Activated naive CD8-positive, alpha-beta T cell treated with anti-CD3 and anti-CD28 coated beads, Interleukin-2, amount 10 ng/mL, durations not matched to agents 7 days and 5 days (primary cell): ENCODE measurements at regions not wholly inside any gene's neighbourhood (a gene's known extent, or its start where the extent isn't known, plus 50 kb on each side); places are given as distances from the start of the nearest gene placed in this dataset.

Source experiments
- ATAC-seq: fragments of 150-1000 bp; cut with Tn5 transposase; one replicate; pipeline ENCODE4 v1.10.0; 2021; ENCODE audit warnings: low read depth, moderate library complexity
- POLR2A ChIA-PET: fragments of 350-600 bp; sonication (Branson Sonifier 250); formaldehyde crosslinking; loops from one replicate; lab custom pipeline; 2021; ENCODE audit warnings: antibody characterized with exemption; lab: Charles Lee
- DNase-seq: peaks from one replicate; pipeline ENCODE4 v3.0.0; 2021
- H3K27ac Mint-ChIP-seq: one replicate; pipeline ENCODE4 v1.8.0; 2022; ENCODE audit warnings: mild to moderate bottlenecking, mixed read lengths
- H3K27me3 Mint-ChIP-seq: one replicate; pipeline ENCODE4 v1.8.0; 2022; ENCODE audit warnings: mild to moderate bottlenecking, moderate library complexity, mixed read lengths
- H3K36me3 Mint-ChIP-seq: one replicate; pipeline ENCODE4 v1.8.0; 2021; ENCODE audit warnings: mild to moderate bottlenecking, mixed read lengths
- H3K4me1 Mint-ChIP-seq: one replicate; pipeline ENCODE4 v1.8.0; 2021; ENCODE audit warnings: mixed read lengths
- H3K4me3 Mint-ChIP-seq: one replicate; pipeline ENCODE4 v1.8.0; 2022; ENCODE audit warnings: mild to moderate bottlenecking, moderate library complexity, mixed read lengths
- H3K9me3 Mint-ChIP-seq: one replicate; pipeline ENCODE4 v1.8.0; 2021; ENCODE audit warnings: mixed read lengths

DNA sequence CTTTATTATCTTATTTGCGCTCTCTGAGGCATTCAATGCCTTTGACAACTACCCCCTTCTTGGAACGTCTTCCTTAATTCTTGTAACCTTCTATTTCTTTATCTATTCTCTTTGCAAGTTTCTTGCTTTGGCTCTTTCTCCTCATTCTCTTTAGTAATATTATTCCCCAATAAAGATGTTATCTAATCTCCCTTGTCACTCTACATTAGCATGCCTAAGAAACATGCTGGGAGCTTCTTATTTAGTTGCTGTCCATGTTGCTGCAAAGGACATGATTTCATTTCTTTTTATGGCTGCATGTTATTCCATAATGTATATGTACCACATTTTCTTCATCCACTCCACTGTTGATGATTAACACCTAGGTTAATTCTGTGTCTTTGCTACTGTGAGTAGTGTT, 113.7 kb downstream of the RDH14 start:
- H3K36me3 Mint-ChIP-seq = no peaks in the 10 kb centered on the region
- no peaks in the 10 kb centered on the region for H3K4me1 Mint-ChIP-seq
- POLR2A ChIA-PET = no interaction called here
- no peak for ATAC-seq
- H3K27ac Mint-ChIP-seq = no peak overlapping the region
- H3K4me3 Mint-ChIP-seq = no peak overlapping the region
- no peaks in the 10 kb centered on the region for H3K9me3 Mint-ChIP-seq
- H3K27me3 Mint-ChIP-seq = peaks cover 16% of the 10 kb centered on the region
- no peak for DNase-seq

GRCh38 chr2:18445433-18446320, 114.8 kb downstream of the RDH14 start:
- Mint-ChIP-seq H3K27me3 (peaks cover 19% of the 10 kb centered on the region), H3K9me3 (no peaks in the 10 kb centered on the region), H3K27ac (no peak overlapping the region), H3K4me3 (no peak overlapping the region), H3K4me1 (no peaks in the 10 kb centered on the region), H3K36me3 (no peaks in the 10 kb centered on the region)
- DNase-seq (no peak), ATAC-seq (no peak)
- POLR2A ChIA-PET = no interaction called here

- Mint-ChIP-seq H3K27me3 (peaks cover 19% of the 10 kb centered on the region), H3K36me3 (no peaks in the 10 kb centered on the region), H3K27ac (no peak overlapping the region), H3K4me3 (no peak overlapping the region), H3K9me3 (no peaks in the 10 kb centered on the region), H3K4me1 (no peaks in the 10 kb centered on the region)
- ATAC-seq = no peak
- POLR2A ChIA-PET = no interaction called here
- DNase-seq = no peak
These were observed 115.6 kb downstream of the RDH14 start for GRCh38 chr2:18444806-18445205.

DNA sequence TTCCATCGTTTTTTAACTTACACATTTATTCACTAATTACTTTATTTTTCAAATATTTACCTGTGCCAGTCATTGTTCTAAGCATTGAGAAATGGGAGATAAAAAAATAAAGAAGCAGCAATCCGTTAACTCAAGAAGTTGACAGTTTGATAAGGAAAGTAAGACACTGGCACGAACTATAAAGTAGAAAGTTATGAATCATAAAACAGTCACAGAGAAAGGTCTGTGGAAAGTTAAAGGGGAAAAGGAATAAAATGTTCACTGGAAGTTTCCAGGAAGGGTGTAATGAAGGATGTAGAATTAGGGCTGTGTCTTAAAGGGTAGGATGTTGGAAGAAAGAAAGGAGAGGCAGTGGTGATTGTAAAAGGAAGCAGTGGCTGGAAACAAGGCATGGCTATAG, 118.9 kb downstream of the RDH14 start:
- H3K4me1 Mint-ChIP-seq = no peaks in the 10 kb centered on the region
- no peaks in the 10 kb centered on the region for H3K9me3 Mint-ChIP-seq

DNA sequence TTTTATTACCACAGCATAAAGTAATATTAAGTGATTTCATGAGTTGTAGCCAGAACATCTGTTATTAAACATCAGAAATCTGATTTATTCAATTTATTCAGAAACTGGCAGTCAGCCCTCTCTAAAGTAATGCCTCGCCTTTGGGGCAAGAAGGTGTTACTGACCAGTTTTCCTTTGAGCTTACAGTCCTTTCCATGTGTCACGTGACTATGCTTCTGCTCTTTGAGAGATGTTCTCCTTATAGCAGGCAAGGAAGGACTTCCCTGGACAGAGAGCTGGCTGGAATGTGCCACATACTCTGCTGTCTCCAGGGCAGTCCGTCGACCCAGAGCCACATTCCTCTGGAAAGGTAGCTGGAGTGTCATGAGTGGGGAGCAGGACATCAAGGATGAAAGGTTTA, 119.7 kb downstream of the RDH14 start:
- H3K9me3 Mint-ChIP-seq = no peaks in the 10 kb centered on the region
- H3K27me3 Mint-ChIP-seq = peaks cover 23% of the 10 kb centered on the region
- POLR2A ChIA-PET = no interaction called here
- no peak overlapping the region for H3K4me3 Mint-ChIP-seq
- no peaks in the 10 kb centered on the region for H3K36me3 Mint-ChIP-seq
- ATAC-seq (no peak), DNase-seq (no peak)
- no peaks in the 10 kb centered on the region for H3K4me1 Mint-ChIP-seq
- H3K27ac Mint-ChIP-seq = no peak overlapping the region

More for the DNA sequence above, 118.9 kb downstream of the RDH14 start:
- Mint-ChIP-seq H3K27me3 (peaks cover 20% of the 10 kb centered on the region), H3K4me3 (no peak overlapping the region), H3K36me3 (no peaks in the 10 kb centered on the region), H3K27ac (no peak overlapping the region)
- POLR2A ChIA-PET = no interaction called here
- ATAC-seq = no peak
- no peak for DNase-seq

DNA sequence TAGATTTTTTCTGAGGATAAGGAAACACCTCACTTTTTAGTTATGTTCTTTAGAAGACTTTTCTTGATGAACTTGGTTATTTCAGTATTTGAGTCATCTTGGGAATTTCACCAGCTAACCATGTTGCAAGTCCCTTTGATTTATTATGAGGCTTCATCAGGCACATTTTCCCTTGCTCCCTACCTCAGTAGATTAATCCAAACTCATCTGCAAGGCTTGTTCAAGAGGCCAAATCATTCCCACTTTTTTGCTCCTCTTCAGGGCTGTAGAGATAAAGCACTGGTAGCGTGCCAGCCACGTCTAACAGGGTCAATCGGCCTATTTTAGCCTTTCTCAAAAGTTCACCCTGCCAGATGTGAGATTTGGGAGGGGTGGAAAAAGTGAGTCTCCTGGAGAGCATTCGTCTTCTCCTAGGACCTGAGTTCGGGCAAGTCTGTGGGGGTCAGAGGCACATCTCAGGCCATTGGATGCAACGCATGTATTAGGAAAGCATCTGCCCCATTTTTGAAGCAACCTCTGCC, 120.3 kb downstream of the RDH14 start:
- Mint-ChIP-seq H3K4me1 (no peaks in the 10 kb centered on the region), H3K4me3 (no peak overlapping the region), H3K36me3 (no peaks in the 10 kb centered on the region), H3K27ac (no peak overlapping the region), H3K9me3 (no peaks in the 10 kb centered on the region), H3K27me3 (peaks cover 23% of the 10 kb centered on the region)
- ATAC-seq (no peak), DNase-seq (no peak)
- POLR2A ChIA-PET = no interaction called here

- no peaks in the 10 kb centered on the region for H3K36me3 Mint-ChIP-seq
- no peak for ATAC-seq
- POLR2A ChIA-PET = no interaction called here
- no peaks in the 10 kb centered on the region for H3K4me1 Mint-ChIP-seq
- peaks cover 23% of the 10 kb centered on the region for H3K27me3 Mint-ChIP-seq
- H3K4me3 Mint-ChIP-seq = no peak overlapping the region
- H3K9me3 Mint-ChIP-seq = no peaks in the 10 kb centered on the region
- no peak overlapping the region for H3K27ac Mint-ChIP-seq
- DNase-seq = no peak
These were observed 120.7 kb downstream of the RDH14 start for GRCh38 chr2:18439716-18440115.

- H3K9me3 Mint-ChIP-seq = no peaks in the 10 kb centered on the region
- no peaks in the 10 kb centered on the region for H3K4me1 Mint-ChIP-seq
- no peaks in the 10 kb centered on the region for H3K36me3 Mint-ChIP-seq
- DNase-seq (no peak), ATAC-seq (no peak)
- POLR2A ChIA-PET = no interaction called here
- H3K4me3 Mint-ChIP-seq = no peak overlapping the region
- H3K27me3 Mint-ChIP-seq = peaks cover 23% of the 10 kb centered on the region
- no peak overlapping the region for H3K27ac Mint-ChIP-seq
These were observed 122.5 kb downstream of the RDH14 start for GRCh38 chr2:18437909-18438308.

DNA sequence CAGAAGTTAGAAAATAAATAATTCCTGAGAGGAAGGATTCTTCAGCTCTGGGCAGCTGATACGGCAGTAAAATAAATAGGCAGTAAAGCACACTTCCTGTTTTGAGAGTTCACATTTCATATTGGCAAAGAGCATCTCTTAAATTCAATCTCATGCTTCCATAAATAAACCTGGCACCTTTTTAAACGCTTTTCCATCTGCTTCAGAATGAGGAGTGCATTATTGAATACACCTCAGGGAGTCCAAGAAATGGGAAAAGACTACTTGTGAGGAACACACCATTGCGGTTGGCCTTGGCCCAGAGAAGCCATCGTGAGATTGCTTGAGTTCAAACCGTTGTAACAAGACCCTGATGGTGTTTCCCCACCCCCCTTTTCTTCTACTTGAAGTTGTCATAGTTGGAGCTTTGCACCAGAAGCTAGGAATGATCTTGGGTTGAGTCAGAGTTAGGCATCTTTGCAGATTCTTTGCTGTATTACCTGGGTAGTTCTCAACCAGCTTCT, 123.9 kb downstream of the RDH14 start:
- H3K4me1 Mint-ChIP-seq = no peaks in the 10 kb centered on the region
- H3K27me3 Mint-ChIP-seq = peaks cover 11% of the 10 kb centered on the region
- H3K36me3 Mint-ChIP-seq = no peaks in the 10 kb centered on the region
- DNase-seq (no peak), ATAC-seq (no peak)
- H3K9me3 Mint-ChIP-seq = no peaks in the 10 kb centered on the region
- H3K4me3 Mint-ChIP-seq = no peak overlapping the region
- POLR2A ChIA-PET = no interaction called here
- no peak overlapping the region for H3K27ac Mint-ChIP-seq

DNA sequence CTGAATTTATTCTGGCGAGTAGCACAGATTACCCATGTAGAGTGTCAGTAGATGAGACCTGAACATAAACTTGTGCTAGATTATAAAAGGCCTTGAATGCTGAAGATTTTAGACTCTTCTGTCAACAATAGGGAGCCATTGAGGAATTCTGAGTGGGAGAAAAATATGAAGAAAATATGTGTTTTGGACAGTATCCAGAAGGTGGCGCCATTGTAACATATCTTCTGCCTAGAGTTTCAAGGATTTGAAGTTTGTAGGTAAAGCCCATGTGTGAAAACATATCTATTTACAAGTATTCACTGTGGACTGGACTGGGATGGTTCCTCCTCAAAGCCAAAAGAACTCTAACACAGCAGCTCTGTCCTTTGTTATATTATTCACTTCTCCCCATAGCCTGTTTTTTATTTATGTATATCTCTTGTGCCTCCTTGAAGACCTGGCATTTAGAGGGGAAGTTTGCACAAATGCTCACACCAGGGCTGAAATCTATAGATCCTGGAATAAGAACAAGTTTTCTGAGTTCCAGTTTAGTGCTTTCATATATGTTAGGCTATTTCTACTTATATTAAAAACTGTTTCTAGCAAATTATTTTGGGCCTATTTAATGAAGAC, 124.9 kb downstream of the RDH14 start:
- H3K4me3 Mint-ChIP-seq = no peak overlapping the region
- H3K4me1 Mint-ChIP-seq = no peaks in the 10 kb centered on the region
- no peaks in the 10 kb centered on the region for H3K9me3 Mint-ChIP-seq
- no peaks in the 10 kb centered on the region for H3K36me3 Mint-ChIP-seq
- ATAC-seq (no peak), DNase-seq (no peak)
- H3K27ac Mint-ChIP-seq = no peak overlapping the region
- H3K27me3 Mint-ChIP-seq = peaks cover 6% of the 10 kb centered on the region
- POLR2A ChIA-PET = no interaction called here

DNA sequence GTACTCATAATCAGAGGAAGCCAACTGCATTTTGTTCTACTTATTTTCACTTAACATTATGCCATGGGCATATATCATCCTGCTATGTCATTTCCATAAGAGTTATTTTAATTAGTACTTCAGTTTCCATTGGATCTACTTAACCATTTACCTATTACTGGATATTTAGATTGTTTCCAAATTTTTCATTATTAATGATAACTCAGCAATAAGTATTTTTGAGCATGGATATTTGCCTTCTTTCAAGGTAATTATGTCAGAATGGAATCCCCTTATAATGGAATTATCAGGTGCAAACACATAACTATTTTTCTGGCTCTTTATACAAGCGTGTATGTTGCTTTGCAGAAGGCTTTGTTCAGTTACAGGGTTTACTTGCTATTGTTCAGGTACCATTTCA, 126.6 kb downstream of the RDH14 start:
- POLR2A ChIA-PET = no interaction called here
- DNase-seq (no peak), ATAC-seq (no peak)
- Mint-ChIP-seq H3K27me3 (peaks cover 6% of the 10 kb centered on the region), H3K4me1 (no peaks in the 10 kb centered on the region), H3K9me3 (no peaks in the 10 kb centered on the region), H3K36me3 (no peaks in the 10 kb centered on the region), H3K27ac (no peak overlapping the region), H3K4me3 (no peak overlapping the region)

GRCh38 chr2:18432999-18433398, 127.5 kb downstream of the RDH14 start:
- no peak overlapping the region for H3K4me3 Mint-ChIP-seq
- H3K4me1 Mint-ChIP-seq = no peaks in the 10 kb centered on the region
- ATAC-seq = no peak

DNA sequence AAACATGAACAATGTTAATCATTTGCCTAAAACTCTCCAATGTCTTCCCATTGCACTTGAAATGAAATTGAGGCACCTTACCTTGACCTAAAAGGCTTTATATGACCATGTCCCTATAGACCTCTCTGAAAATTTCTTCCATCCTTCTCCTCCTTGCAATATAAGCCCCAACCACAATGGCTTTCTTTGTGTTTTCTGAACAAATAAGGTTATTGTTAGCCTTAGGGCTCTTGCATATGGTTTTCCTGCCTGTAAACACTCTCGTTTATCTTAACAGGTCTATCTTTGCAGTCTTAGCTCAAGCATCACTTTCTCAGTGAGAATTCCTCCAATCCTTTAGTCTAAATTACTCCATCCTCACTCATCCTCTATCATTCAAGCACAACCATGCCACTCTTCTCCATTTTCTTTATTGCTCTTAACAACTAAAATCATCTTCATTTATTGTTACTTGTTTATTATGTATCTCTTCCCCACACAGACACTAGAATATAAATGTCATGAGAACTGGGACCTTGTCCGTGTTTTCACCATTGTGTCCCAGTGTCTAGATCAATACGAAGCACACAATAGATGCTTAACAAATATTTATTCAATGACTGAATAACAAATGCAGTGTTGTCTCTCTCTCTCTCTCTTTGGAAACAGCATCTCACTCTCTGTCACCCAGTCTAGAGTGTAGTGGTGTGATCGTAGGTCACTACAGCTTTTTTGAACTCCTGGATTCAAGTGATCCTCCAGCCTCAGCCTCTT, 129.3 kb downstream of the RDH14 start:
- H3K4me3 Mint-ChIP-seq = no peak overlapping the region
- H3K27ac Mint-ChIP-seq = no peak overlapping the region
- H3K4me1 Mint-ChIP-seq = no peaks in the 10 kb centered on the region
- no peaks in the 10 kb centered on the region for H3K36me3 Mint-ChIP-seq
- POLR2A ChIA-PET = interaction anchor here (0.6 kb wide), 1 partner anchor 54 kb away, joined by 3 read pairs; no protein-coding TSS in a partner anchor
- DNase-seq = no peak
- no peaks in the 10 kb centered on the region for H3K9me3 Mint-ChIP-seq
- ATAC-seq = no peak
- peaks cover 7% of the 10 kb centered on the region for H3K27me3 Mint-ChIP-seq

More at GRCh38 chr2:18432999-18433398, 127.5 kb downstream of the RDH14 start:
- Mint-ChIP-seq H3K36me3 (no peaks in the 10 kb centered on the region), H3K27me3 (peaks cover 6% of the 10 kb centered on the region), H3K27ac (no peak overlapping the region), H3K9me3 (no peaks in the 10 kb centered on the region)
- no peak for DNase-seq
- POLR2A ChIA-PET = no interaction called here
